Fibroblast of lung (primary cell): ENCODE measurements at regions not wholly inside any gene's neighbourhood (a gene's known extent, or its start where the extent isn't known, plus 50 kb on each side); places are given as distances from the start of the nearest gene placed in this dataset.

Source experiments
- EZH2 ChIP-seq: IDR thresholded peaks from 2 replicates; pipeline ENCODE4 v1.5.1; 2012; ENCODE audit warnings: low read length, control low read depth, mild to moderate bottlenecking; ENCODE audit errors: missing control alignments
- TF ChIP-seq, protein P1 (sequence below), 2 donors: IDR thresholded peaks in 1 of 2; conservative IDR thresholded peaks in 1 of 2; 1 replicate in 1 of 2; 2 replicates in 1 of 2; pipeline ENCODE4 v1.5.1; 2011 to 2012; ENCODE audit warnings: low read length in 2 of 2, control low read depth in 1 of 2, inconsistent platforms in 1 of 2, low read depth in 1 of 2, mild to moderate bottlenecking in 1 of 2

DNA sequence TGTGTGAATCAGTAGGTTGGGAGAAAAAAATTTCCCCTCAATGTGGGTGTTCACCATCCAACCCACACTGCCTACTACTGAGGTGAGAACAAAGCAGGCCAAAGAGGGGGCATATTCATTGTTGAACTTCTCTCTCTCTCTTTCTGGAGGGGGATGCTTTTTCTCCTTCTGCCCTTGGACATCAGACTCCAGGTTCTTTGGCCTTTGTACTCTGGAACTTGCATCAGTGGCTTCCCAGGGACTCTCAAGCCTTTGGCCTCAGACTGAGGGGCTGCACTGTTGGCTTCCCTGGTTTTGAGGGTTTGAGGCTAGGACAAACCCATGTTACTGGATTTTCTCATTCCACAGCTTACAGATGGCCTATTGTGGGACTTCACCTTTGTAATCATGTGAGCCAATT, 417.2 kb downstream of the ELAVL2 start:
- TF ChIP-seq, protein P1, sequence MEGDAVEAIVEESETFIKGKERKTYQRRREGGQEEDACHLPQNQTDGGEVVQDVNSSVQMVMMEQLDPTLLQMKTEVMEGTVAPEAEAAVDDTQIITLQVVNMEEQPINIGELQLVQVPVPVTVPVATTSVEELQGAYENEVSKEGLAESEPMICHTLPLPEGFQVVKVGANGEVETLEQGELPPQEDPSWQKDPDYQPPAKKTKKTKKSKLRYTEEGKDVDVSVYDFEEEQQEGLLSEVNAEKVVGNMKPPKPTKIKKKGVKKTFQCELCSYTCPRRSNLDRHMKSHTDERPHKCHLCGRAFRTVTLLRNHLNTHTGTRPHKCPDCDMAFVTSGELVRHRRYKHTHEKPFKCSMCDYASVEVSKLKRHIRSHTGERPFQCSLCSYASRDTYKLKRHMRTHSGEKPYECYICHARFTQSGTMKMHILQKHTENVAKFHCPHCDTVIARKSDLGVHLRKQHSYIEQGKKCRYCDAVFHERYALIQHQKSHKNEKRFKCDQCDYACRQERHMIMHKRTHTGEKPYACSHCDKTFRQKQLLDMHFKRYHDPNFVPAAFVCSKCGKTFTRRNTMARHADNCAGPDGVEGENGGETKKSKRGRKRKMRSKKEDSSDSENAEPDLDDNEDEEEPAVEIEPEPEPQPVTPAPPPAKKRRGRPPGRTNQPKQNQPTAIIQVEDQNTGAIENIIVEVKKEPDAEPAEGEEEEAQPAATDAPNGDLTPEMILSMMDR (conservative IDR thresholded peaks at IDR 0.05 in 1 of 2, IDR thresholded peaks at IDR 0.05 in 1 of 2; ENCODE audit: low read depth in 1 of 2, low read length in 2 of 2): no peak
- TF ChIP-seq EZH2: no peak
